22Rv1 (cell line): ENCODE measurements at regions not wholly inside any gene's neighbourhood (a gene's known extent, or its start where the extent isn't known, plus 50 kb on each side); places are given as distances from the start of the nearest gene placed in this dataset.

ENCODE experiments used
- CTCF ChIP-seq: fragments of 450-650 bp; IDR thresholded peaks from 2 replicates; pipeline ENCODE4 v1.5.1; 2017; ENCODE audit warnings: mild to moderate bottlenecking
- ZFX ChIP-seq: fragments of 450-650 bp; IDR thresholded peaks from 2 replicates; pipeline ENCODE4 v1.6.1; 2017; ENCODE audit warnings: antibody characterized with exemption, borderline replicate concordance

- TF ChIP-seq CTCF: no peak
- no peak for TF ChIP-seq ZFX
Measured at GRCh38 chr10:8350250-8350967, 295.9 kb downstream of the GATA3 start.
